H9 (cell line): ENCODE measurements at regions not wholly inside any gene's neighbourhood (a gene's known extent, or its start where the extent isn't known, plus 50 kb on each side); places are given as distances from the start of the nearest gene placed in this dataset.

Experiments
- DNase-seq: peaks from one replicate; pipeline ENCODE4 v3.0.0-alpha.2; 2017
- H2AFZ ChIP-seq: one replicate; pipeline ENCODE4 v1.6.1; 2013; ENCODE audit warnings: mild to moderate bottlenecking, low read length, control low read depth, moderate library complexity
- H2AK5ac ChIP-seq: 2 replicates; pipeline ENCODE4 v1.6.1; 2013; ENCODE audit warnings: low read length, control low read depth, mixed read lengths; ENCODE audit not compliant: insufficient read length
- H2BK120ac ChIP-seq: one replicate; pipeline ENCODE4 v1.6.1; 2013; ENCODE audit warnings: low read depth, mild to moderate bottlenecking, low read length, control low read depth, inconsistent platforms; ENCODE audit not compliant: poor library complexity, severe bottlenecking
- H2BK12ac ChIP-seq: 2 replicates; pipeline ENCODE4 v1.6.1; 2013; ENCODE audit warnings: low read length, control low read depth, mixed read lengths, low read depth; ENCODE audit not compliant: insufficient read length
- H2BK15ac ChIP-seq: 2 replicates; pipeline ENCODE4 v1.6.1; 2013; ENCODE audit warnings: low read depth, low read length, control low read depth
- H2BK20ac ChIP-seq: one replicate; pipeline ENCODE4 v1.6.1; 2013; ENCODE audit warnings: low read depth, mild to moderate bottlenecking, low read length, control low read depth, inconsistent platforms; ENCODE audit not compliant: poor library complexity, severe bottlenecking
- H2BK5ac ChIP-seq: 2 replicates; pipeline ENCODE4 v1.6.1; 2013; ENCODE audit warnings: low read length, control low read depth, mixed read lengths; ENCODE audit not compliant: insufficient read length
- H3K14ac ChIP-seq: 2 replicates; pipeline ENCODE4 v1.6.1; 2013; ENCODE audit warnings: low read length, control low read depth; ENCODE audit not compliant: insufficient read depth
- H3K18ac ChIP-seq: 2 replicates; pipeline ENCODE4 v1.6.1; 2013; ENCODE audit warnings: low read depth, mild to moderate bottlenecking, mixed read lengths, low read length, control low read depth; ENCODE audit not compliant: insufficient read length
- H3K23ac ChIP-seq: 2 replicates; pipeline ENCODE4 v1.6.1; 2013; ENCODE audit warnings: low read length, control low read depth, mixed read lengths, low read depth; ENCODE audit not compliant: insufficient read length
- H3K23me2 ChIP-seq: 2 replicates; pipeline ENCODE4 v1.6.1; 2013; ENCODE audit warnings: low read depth, mild to moderate bottlenecking, mixed read lengths, low read length, control low read depth; ENCODE audit not compliant: insufficient read length, poor library complexity, severe bottlenecking
- H3K27ac ChIP-seq: 2 replicates; pipeline ENCODE4 v1.5.1; 2013; ENCODE audit warnings: low read length, control low read depth, mixed read lengths, low read depth; ENCODE audit not compliant: insufficient read length
- H3K27me3 ChIP-seq: 2 replicates; pipeline ENCODE4 v1.6.1; 2013; ENCODE audit warnings: low read length, control low read depth, inconsistent platforms; ENCODE audit not compliant: insufficient read depth
- H3K4ac ChIP-seq: 2 replicates; pipeline ENCODE4 v1.6.1; 2013; ENCODE audit warnings: low read depth, mild to moderate bottlenecking, control low read depth, inconsistent platforms, low read length, moderate library complexity
- H3K4me1 ChIP-seq: 2 replicates; pipeline ENCODE4 v1.6.1; 2013; ENCODE audit warnings: low read length, control low read depth, inconsistent platforms; ENCODE audit not compliant: insufficient read depth
- H3K4me2 ChIP-seq: 2 replicates; pipeline ENCODE4 v1.6.1; 2013; ENCODE audit warnings: low read length, control low read depth, mixed read lengths; ENCODE audit not compliant: insufficient read length, insufficient read depth
- H3K56ac ChIP-seq: 2 replicates; pipeline ENCODE4 v1.6.1; 2013; ENCODE audit warnings: low read depth, mild to moderate bottlenecking, mixed read lengths, low read length, control low read depth; ENCODE audit not compliant: insufficient read length
- H3K79me1 ChIP-seq: 2 replicates; pipeline ENCODE4 v1.6.1; 2013; ENCODE audit warnings: low read depth, mild to moderate bottlenecking, moderate library complexity, low read length, control low read depth, inconsistent platforms; ENCODE audit not compliant: insufficient read depth, poor library complexity, severe bottlenecking
- H3K79me2 ChIP-seq: 2 replicates; pipeline ENCODE4 v1.6.1; 2013; ENCODE audit warnings: low read length, control low read depth, inconsistent platforms; ENCODE audit not compliant: insufficient read depth
- H3K9ac ChIP-seq: 2 replicates; pipeline ENCODE4 v1.6.1; 2013; ENCODE audit warnings: low read length, control low read depth, mixed read lengths; ENCODE audit not compliant: insufficient read length; ENCODE audit errors: extremely low read depth
- H3K9me3 ChIP-seq: one replicate; pipeline ENCODE4 v1.6.1; 2013; ENCODE audit warnings: low read depth, low read length, inconsistent platforms; ENCODE audit not compliant: control insufficient read depth
- H3T11ph ChIP-seq: one replicate; pipeline ENCODE4 v1.6.1; 2013; ENCODE audit warnings: mild to moderate bottlenecking, low read length, control low read depth, inconsistent platforms
- H4K20me1 ChIP-seq: one replicate; pipeline ENCODE4 v1.6.1; 2013; ENCODE audit not compliant: control insufficient read depth, insufficient read length, insufficient read depth
- H4K5ac ChIP-seq: 2 replicates; pipeline ENCODE4 v1.6.1; 2013; ENCODE audit warnings: low read depth, mild to moderate bottlenecking, mixed read lengths, low read length, control low read depth; ENCODE audit not compliant: insufficient read length
- H4K8ac ChIP-seq: replicated peaks from 2 replicates; pipeline ENCODE4 v1.6.1; 2013; ENCODE audit warnings: low read length, control low read depth, mixed read lengths, low read depth; ENCODE audit not compliant: insufficient read length
- H4K91ac ChIP-seq: 2 replicates; pipeline ENCODE4 v1.6.1; 2013; ENCODE audit warnings: low read depth, mild to moderate bottlenecking, moderate library complexity, mixed read lengths, low read length, control low read depth; ENCODE audit not compliant: insufficient read length
- H3K27ac Mint-ChIP-seq, 3 experiments: 2 replicates in 2 of 3; 3 replicates in 1 of 3; pipeline ENCODE4 v1.8.0; 2020 to 2021; ENCODE audit warnings: mixed read lengths in 3 of 3, mild to moderate bottlenecking in 1 of 3, moderate library complexity in 1 of 3
- H3K27me3 Mint-ChIP-seq: 2 replicates; pipeline ENCODE4 v1.8.0; 2021; ENCODE audit warnings: low read depth, mild to moderate bottlenecking, moderate library complexity, mixed read lengths
- H3K36me3 Mint-ChIP-seq, 3 experiments: 2 replicates in 2 of 3; 3 replicates in 1 of 3; pipeline ENCODE4 v1.8.0; 2020 to 2021; ENCODE audit warnings: low read depth in 3 of 3, mixed read lengths in 3 of 3; ENCODE audit not compliant: insufficient read depth in 1 of 3
- H3K4me1 Mint-ChIP-seq, 2 experiments: 2 replicates each; pipeline ENCODE4 v1.8.0; 2020; ENCODE audit warnings: mixed read lengths in 2 of 2
- H3K4me3 Mint-ChIP-seq, 2 experiments: 2 replicates in 1 of 2; 3 replicates in 1 of 2; pipeline ENCODE4 v1.8.0; 2020 to 2021; ENCODE audit warnings: mild to moderate bottlenecking in 2 of 2, mixed read lengths in 2 of 2, moderate library complexity in 1 of 2
- H3K9me3 Mint-ChIP-seq, 2 experiments: 2 replicates in 1 of 2; 3 replicates in 1 of 2; pipeline ENCODE4 v1.8.0; 2020; ENCODE audit warnings: mild to moderate bottlenecking in 2 of 2, mixed read lengths in 2 of 2, moderate library complexity in 1 of 2
- WGBS: extraction: QIAGEN DNeasy Blood & Tissue Kit; methylation state at CpG from one replicate; pipeline ENCODE4 v1.1.7; 2013; ENCODE audit warnings: missing lambda C conversion rate, low lambda C conversion rate, mixed read lengths; ENCODE audit not compliant: insufficient read length; ENCODE audit errors: extremely low coverage; 5-methylcytosine and 5-hydroxymethylcytosine counted together
- TF ChIP-seq, protein P1 (sequence below): fragments of 200-600 bp; sonication (generic); conservative IDR thresholded peaks from 3 replicates; pipeline ENCODE4 v1.8.0; 2021; ENCODE audit warnings: antibody characterized with exemption, mild to moderate bottlenecking

DNA sequence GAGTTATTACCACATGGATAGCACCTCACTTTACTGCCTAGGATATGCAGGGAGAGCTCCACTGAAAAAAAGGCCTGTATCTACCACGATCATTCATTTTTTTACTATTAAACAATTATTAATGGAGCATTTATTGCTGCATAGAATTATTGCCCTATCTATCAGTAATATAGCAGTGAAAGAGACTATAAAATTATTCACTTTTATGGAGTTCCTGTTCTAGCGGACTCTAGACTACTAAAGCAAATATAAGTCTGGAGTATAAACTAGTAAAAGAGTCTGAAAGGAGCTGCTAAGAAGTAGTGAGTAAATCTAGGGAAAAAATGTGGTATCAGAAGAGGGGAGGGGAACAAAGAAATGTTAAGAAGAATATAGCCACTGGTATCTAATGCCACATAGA, 150.4 kb upstream of the CYLC2 start:
- Histone ChIP-seq H2BK5ac (no peak overlapping the region), H3K18ac (no peak overlapping the region), H3K79me2 (no peaks in the 10 kb centered on the region), H3K23me2 (no peaks in the 10 kb centered on the region), H3K4me1 (no peaks in the 10 kb centered on the region), H2BK120ac (no peak overlapping the region), H3K27ac (no peak overlapping the region), H2BK20ac (no peak overlapping the region), H4K8ac (no peak overlapping the region), H4K20me1 (no peaks in the 10 kb centered on the region), H4K5ac (no peak overlapping the region), H3K4me2 (no peak overlapping the region), H2BK12ac (no peak overlapping the region), H2BK15ac (no peak overlapping the region), H3K23ac (no peak overlapping the region), H3K56ac (no peak overlapping the region), H3K79me1 (no peaks in the 10 kb centered on the region), H3K27me3 (no peaks in the 10 kb centered on the region), H2AFZ (no peak overlapping the region), H3K14ac (no peak overlapping the region), H2AK5ac (no peak overlapping the region), H4K91ac (no peak overlapping the region), H3K9me3 (no peaks in the 10 kb centered on the region), H3K4ac (no peak overlapping the region), H3K9ac (no peak overlapping the region), H3T11ph (no peak overlapping the region)
- Mint-ChIP-seq H3K9me3 (peaks cover 5 to 6% of the 10 kb centered on the region in 2 experiments; a peak in 3 of 5 replicates), H3K4me3 (no peak overlapping the region), H3K27ac (no peak overlapping the region), H3K4me1 (no peaks in the 10 kb centered on the region), H3K36me3 (peaks cover 0 to 5% (median 3%) of the 10 kb centered on the region in 3 experiments; a peak in 3 of 7 replicates), H3K27me3 (no peaks in the 10 kb centered on the region)
- WGBS, result no CpG with 5 or more reads among the region's 2 CpGs
- no peak for DNase-seq
- TF ChIP-seq, protein P1, sequence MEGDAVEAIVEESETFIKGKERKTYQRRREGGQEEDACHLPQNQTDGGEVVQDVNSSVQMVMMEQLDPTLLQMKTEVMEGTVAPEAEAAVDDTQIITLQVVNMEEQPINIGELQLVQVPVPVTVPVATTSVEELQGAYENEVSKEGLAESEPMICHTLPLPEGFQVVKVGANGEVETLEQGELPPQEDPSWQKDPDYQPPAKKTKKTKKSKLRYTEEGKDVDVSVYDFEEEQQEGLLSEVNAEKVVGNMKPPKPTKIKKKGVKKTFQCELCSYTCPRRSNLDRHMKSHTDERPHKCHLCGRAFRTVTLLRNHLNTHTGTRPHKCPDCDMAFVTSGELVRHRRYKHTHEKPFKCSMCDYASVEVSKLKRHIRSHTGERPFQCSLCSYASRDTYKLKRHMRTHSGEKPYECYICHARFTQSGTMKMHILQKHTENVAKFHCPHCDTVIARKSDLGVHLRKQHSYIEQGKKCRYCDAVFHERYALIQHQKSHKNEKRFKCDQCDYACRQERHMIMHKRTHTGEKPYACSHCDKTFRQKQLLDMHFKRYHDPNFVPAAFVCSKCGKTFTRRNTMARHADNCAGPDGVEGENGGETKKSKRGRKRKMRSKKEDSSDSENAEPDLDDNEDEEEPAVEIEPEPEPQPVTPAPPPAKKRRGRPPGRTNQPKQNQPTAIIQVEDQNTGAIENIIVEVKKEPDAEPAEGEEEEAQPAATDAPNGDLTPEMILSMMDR, result no peak
